RWPE1 (cell line): ENCODE measurements at regions not wholly inside any gene's neighbourhood (a gene's known extent, or its start where the extent isn't known, plus 50 kb on each side); places are given as distances from the start of the nearest gene placed in this dataset.

Source experiments
- CTCF ChIA-PET: fragments of 350-600 bp; sonication (Branson Sonifier 250); formaldehyde crosslinking; extraction: SDS; loops from one replicate; lab custom pipeline; 2021; lab: Yijun Ruan, JAX
- POLR2A ChIA-PET: fragments of 400-600 bp; formaldehyde crosslinking; extraction: SDS; loops from one replicate; lab custom pipeline; 2020; ENCODE audit warnings: antibody characterized with exemption; ENCODE audit not compliant: low non-redundant PET; lab: Yijun Ruan, JAX
- DNase-seq: peaks from one replicate; pipeline ENCODE4 v3.0.0; 2012; ENCODE audit warnings: low spot score
- H3K27ac ChIP-seq: fragments of 450-650 bp; 2 replicates; pipeline ENCODE4 v1.5.1; 2017
- CTCF ChIP-seq: fragments of 450-650 bp; conservative IDR thresholded peaks from 2 replicates; pipeline ENCODE4 v1.5.1; 2017; ENCODE audit warnings: low read depth, mild to moderate bottlenecking

- no peak for DNase-seq
- no peak overlapping the region for H3K27ac ChIP-seq
- ChIA-PET POLR2A (no interaction called here), CTCF (no interaction called here)
- TF ChIP-seq CTCF: no peak
Observed at GRCh38 chr7:121572615-121573014, 176.5 kb upstream of the FAM3C start.

DNA sequence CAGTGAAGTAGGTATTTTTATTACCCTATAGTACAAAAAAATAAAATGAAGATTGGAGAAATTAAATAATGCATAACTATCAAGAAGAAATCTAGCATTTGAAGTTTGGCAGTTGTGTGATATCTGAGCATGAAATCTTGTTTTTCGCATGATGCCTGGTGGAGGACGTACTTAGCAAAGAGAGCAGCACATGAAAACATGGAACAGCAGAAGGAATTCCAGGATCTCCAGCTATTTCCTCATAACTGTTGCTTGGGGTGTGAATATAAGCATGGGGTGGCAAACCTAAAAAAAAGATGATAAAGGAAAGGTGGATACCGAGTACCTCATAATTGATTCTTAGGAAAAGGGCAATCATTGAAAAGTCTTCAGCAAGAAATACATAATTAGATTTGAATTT lies 174.3 kb upstream of the FAM3C start:
- POLR2A ChIA-PET: no interaction called here
- no peak for TF ChIP-seq CTCF
- H3K27ac ChIP-seq: no peak overlapping the region
- CTCF ChIA-PET: no interaction called here
- DNase-seq: no peak

- peak; percentile 18; the same call in 1 of the 2 replicates for TF ChIP-seq CTCF
- no peak for DNase-seq
- H3K27ac ChIP-seq: no peak overlapping the region
- CTCF ChIA-PET: interaction anchor here (0.5 to 1.1 kb wide), 5 partner anchors 21 to 568 kb away, joined by 3 to 4 read pairs (median 3); no protein-coding TSS in a partner anchor
- POLR2A ChIA-PET: interaction anchor here (0.6 kb wide), 1 partner anchor 862 kb away, joined by 3 read pairs; no protein-coding TSS in a partner anchor
Observed at GRCh38 chr7:121563177-121563576, 167.1 kb upstream of the FAM3C start.

GRCh38 chr7:121562259-121562658 lies 166.2 kb upstream of the FAM3C start:
- CTCF ChIA-PET: no interaction called here
- H3K27ac ChIP-seq: no peak overlapping the region
- no peak for TF ChIP-seq CTCF
- no peak for DNase-seq
- POLR2A ChIA-PET: no interaction called here

DNA sequence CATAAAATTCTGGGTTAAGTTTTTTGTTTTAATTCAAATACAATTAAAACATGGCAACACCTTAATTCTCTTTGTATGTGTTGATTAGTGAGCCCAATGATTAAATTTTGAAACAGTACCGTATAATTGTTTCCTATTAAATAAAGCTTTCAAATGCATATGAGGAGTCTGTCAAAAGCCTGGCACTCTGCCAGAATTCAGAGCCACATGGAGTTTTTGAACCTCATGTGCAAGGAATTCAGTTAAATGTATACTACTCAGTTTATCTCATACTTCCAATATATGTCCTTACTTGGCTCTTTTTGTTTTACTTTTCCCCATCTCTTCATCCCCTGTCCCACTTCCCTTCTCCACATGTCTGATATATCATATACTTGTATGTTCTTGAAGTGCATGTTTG lies 165.6 kb upstream of the FAM3C start:
- POLR2A ChIA-PET: no interaction called here
- CTCF ChIA-PET: interaction anchor here (0.9 kb wide), 1 partner anchor 50 kb away, joined by 3 read pairs; no protein-coding TSS in a partner anchor
- DNase-seq: no peak
- TF ChIP-seq CTCF: no peak
- no peak overlapping the region for H3K27ac ChIP-seq

DNA sequence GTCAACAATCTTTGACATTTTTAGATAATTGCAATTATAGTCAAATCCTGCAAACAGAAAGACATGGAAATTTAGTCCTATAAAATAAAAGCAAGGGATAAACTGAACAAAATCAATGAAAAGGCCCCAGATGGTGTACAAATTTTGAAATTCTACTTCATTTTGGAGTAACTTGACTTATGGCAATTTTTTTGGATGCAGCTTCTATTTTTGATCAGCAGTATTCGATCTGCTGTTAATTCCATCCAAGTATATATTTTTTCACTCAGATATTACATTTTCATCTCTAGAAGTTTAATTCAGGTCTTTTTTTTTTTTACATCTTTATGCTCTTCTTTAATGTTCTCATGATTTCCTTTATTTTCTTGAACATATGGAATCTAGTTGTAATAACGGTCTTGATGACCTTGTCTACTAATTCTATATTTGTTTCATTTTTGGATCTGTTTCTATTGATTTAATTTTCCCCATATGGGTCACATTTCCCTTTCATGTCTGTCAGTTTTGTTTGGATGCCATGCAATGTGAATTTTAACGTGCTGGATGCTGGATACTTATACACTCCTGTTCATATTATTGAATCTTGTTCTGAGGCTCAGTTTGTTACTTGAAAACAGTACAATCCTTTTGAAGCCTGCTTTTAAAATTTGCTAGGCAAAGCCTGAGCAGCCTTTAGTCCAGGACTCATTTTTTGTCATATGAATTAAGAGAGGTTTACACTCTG lies 164.3 kb upstream of the FAM3C start:
- no peak for TF ChIP-seq CTCF
- H3K27ac ChIP-seq: no peak overlapping the region
- DNase-seq: no peak
- CTCF ChIA-PET: interaction anchor here (0.5 to 0.9 kb wide), 3 partner anchors 51 to 465 kb away, joined by 3 to 4 read pairs (median 3); no protein-coding TSS in a partner anchor
- POLR2A ChIA-PET: no interaction called here
